GM12878 (cell line): ENCODE measurements at regions not wholly inside any gene's neighbourhood (a gene's known extent, or its start where the extent isn't known, plus 50 kb on each side); places are given as distances from the start of the nearest gene placed in this dataset.

Source experiments
- ATAC-seq: fragments of 200-7000 bp; cut with Tn5 transposase; 3 replicates; pipeline ENCODE4 v1.9.1; 2020; ENCODE audit warnings: mild to moderate bottlenecking, moderate library complexity
- BruUV-seq: library from RNA; stranded (reverse); fragments of 400-500 nt; replicated peaks from 2 replicates; lab custom pipeline; 2021; lab: Mats Ljungman, UMichigan
- CTCF ChIA-PET: fragments of 300-600 bp; sonication (Branson Sonifier 250); formaldehyde crosslinking; extraction: SDS; loops from one replicate; lab custom pipeline; 2021; ENCODE audit warnings: inconsistent platforms; lab: Yijun Ruan, JAX
- POLR2A ChIA-PET: fragments of 350-600 bp; formaldehyde crosslinking; extraction: SDS; loops from one replicate; lab custom pipeline; 2021; ENCODE audit warnings: inconsistent platforms; lab: Charles Lee
- RAD21 ChIA-PET: fragments of 300-600 bp; sonication (Branson Sonifier 250); formaldehyde crosslinking; loops from one replicate; lab custom pipeline; 2023; ENCODE audit warnings: antibody characterized with exemption; ENCODE audit not compliant: unreplicated experiment; lab: Charles Lee
- SMC1A ChIA-PET: fragments of 300-600 bp; sonication (Branson Sonifier 250); formaldehyde crosslinking; loops from one replicate; lab custom pipeline; 2023; ENCODE audit not compliant: unreplicated experiment, uncharacterized antibody; lab: Charles Lee
- DNase-seq: peaks from one replicate; pipeline ENCODE4 v3.0.0-alpha.2; 2011; ENCODE audit warnings: low read depth, low spot score
- FAIRE-seq: peaks from 3 replicates; lab custom pipeline; 2011; peaks lifted over from hg19 to GRCh38; lab: Jason Lieb, UNC
- H2AFZ ChIP-seq: 2 replicates; pipeline ENCODE4 v1.6.0; 2011; ENCODE audit warnings: low read depth, low read length, control low read depth; ENCODE audit not compliant: control insufficient read depth
- H3K27ac ChIP-seq: 2 replicates; pipeline ENCODE4 v1.5.1; 2011; ENCODE audit warnings: control low read depth; ENCODE audit not compliant: control insufficient read depth, insufficient read depth
- H3K27me3 ChIP-seq, 2 experiments: replicated peaks in 1 of 2; 2 replicates each; pipeline versions ENCODE4 v1.6.0 to v1.6.1; 2011; ENCODE audit warnings: low read length in 1 of 2; ENCODE audit not compliant: control insufficient read depth in 2 of 2, insufficient read depth in 2 of 2
- H3K36me3 ChIP-seq, 2 experiments: 2 replicates each; pipeline ENCODE4 v1.5.1; 2011; ENCODE audit warnings: low read length in 1 of 2; ENCODE audit not compliant: control insufficient read depth in 2 of 2, insufficient read depth in 2 of 2
- H3K4me1 ChIP-seq: 2 replicates; pipeline ENCODE4 v1.6.1; 2011; ENCODE audit warnings: mild to moderate bottlenecking, low read length, moderate library complexity, mixed read lengths; ENCODE audit not compliant: control insufficient read depth, insufficient read depth
- H3K4me2 ChIP-seq: 2 replicates; pipeline ENCODE4 v1.6.0; 2011; ENCODE audit warnings: control low read depth; ENCODE audit not compliant: control insufficient read depth, insufficient read depth
- H3K4me3 ChIP-seq: fragments of 200-600 bp; sonication (generic); 2 replicates; pipeline ENCODE4 v1.5.1; 2016
- H3K79me2 ChIP-seq: 2 replicates; pipeline ENCODE4 v1.6.0; 2011; ENCODE audit warnings: low read length; ENCODE audit not compliant: control insufficient read depth, insufficient read depth
- H3K9ac ChIP-seq: 2 replicates; pipeline ENCODE4 v1.8.0; 2011; ENCODE audit warnings: low read length, control low read depth, mixed read lengths; ENCODE audit not compliant: control insufficient read depth, insufficient read depth
- H3K9me3 ChIP-seq: replicated peaks from 3 replicates; pipeline ENCODE4 v1.5.1; 2011; ENCODE audit warnings: mild to moderate bottlenecking, low read length; ENCODE audit not compliant: control insufficient read depth, insufficient read depth
- H4K20me1 ChIP-seq: 2 replicates; pipeline ENCODE4 v1.6.0; 2011; ENCODE audit not compliant: control insufficient read depth, insufficient read depth
- BHLHE40 ChIP-seq, 2 experiments: fragments of 450-650 bp in 1 of 2; IDR thresholded peaks; 2 replicates each; pipeline ENCODE4 v1.6.1; 2011 to 2017; ENCODE audit warnings: low read depth in 2 of 2, borderline replicate concordance in 1 of 2, improper control_type of control experiment in 1 of 2, low read length in 1 of 2, mild to moderate bottlenecking in 1 of 2
- CREB1 ChIP-seq: IDR thresholded peaks from 2 replicates; pipeline ENCODE4 v1.6.1; 2012; ENCODE audit warnings: low read depth, mild to moderate bottlenecking, inconsistent platforms
- HCFC1 ChIP-seq: fragments of 150-350 bp; IDR thresholded peaks from 2 replicates; pipeline ENCODE4 v1.6.1; 2014; ENCODE audit warnings: low read length
- HDAC2 ChIP-seq: fragments of 200-600 bp; sonication (generic); IDR thresholded peaks from 2 replicates; pipeline ENCODE4 v1.6.1; 2017
- KAT2A ChIP-seq: conservative IDR thresholded peaks from 2 replicates; pipeline ENCODE4 v1.6.1; 2011; ENCODE audit warnings: low read depth, low read length; ENCODE audit not compliant: control insufficient read depth
- PML ChIP-seq: IDR thresholded peaks from 2 replicates; pipeline ENCODE4 v1.6.1; 2012; ENCODE audit warnings: low read length, inconsistent platforms
- SPI1 ChIP-seq: IDR thresholded peaks from 2 replicates; pipeline ENCODE4 v1.6.1; 2011; ENCODE audit warnings: low read depth, mild to moderate bottlenecking, low read length, moderate library complexity, borderline replicate concordance; ENCODE audit not compliant: insufficient read depth
- SUZ12 ChIP-seq: fragments of 200-600 bp; sonication (generic); IDR thresholded peaks from one replicate; pipeline ENCODE4 v1.6.1; 2018; ENCODE audit warnings: antibody characterized with exemption, mild to moderate bottlenecking; ENCODE audit not compliant: unreplicated experiment
- WGBS: methylation state at CpG from one replicate; pipeline ENCODE4 v1.1.6; 2016; ENCODE audit warnings: low lambda C conversion rate; ENCODE audit not compliant: insufficient replicate concordance, insufficient coverage; ENCODE audit errors: missing lambda C conversion rate; 5-methylcytosine and 5-hydroxymethylcytosine counted together
- in situ Hi-C: fragments of 300-500 bp; cut with MboI; formaldehyde crosslinking; loops from 9 replicates; pipeline ENCODE4 v1.14.3; 2018; ENCODE audit warnings: mixed read lengths
- intact Hi-C: fragments of 100-400 bp; cut with micrococcal nuclease; formaldehyde crosslinking; loops from one replicate; pipeline ENCODE4 v1.14.2; 2022; ENCODE audit not compliant: unreplicated experiment

DNA sequence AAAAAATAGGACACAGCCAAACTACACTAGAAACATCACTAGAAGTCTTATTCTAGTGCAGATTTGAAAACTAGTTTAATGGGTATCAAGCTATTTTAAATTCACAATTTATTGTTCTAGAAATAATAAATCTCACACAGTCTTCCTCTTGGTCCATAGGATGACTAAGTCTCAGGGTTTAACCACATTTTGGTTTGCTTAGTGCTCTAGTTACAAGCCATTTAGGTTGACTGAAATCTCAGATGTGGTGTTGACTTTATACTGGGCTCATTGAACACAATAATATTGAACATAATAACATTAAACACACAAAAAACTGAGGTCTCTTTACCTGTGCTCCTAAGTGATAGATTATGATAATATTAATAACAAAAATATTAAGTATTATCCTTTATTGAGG is 760.3 kb upstream of the CCDC179 start:
- no peak overlapping the region for H3K4me3 ChIP-seq
- FAIRE-seq (no peak), ATAC-seq (no peak), DNase-seq (no peak)
- POLR2A ChIA-PET = no interaction called here
- no peaks in the 10 kb centered on the region for H3K4me1 ChIP-seq
- no peaks in the 10 kb centered on the region for H3K27me3 ChIP-seq
- no peaks in the 10 kb centered on the region for H3K79me2 ChIP-seq
- BruUV-seq = no TSS peak
- H3K27ac ChIP-seq = no peak overlapping the region
- CTCF ChIA-PET = no interaction called here
- H4K20me1 ChIP-seq = no peaks in the 10 kb centered on the region
- no peak overlapping the region for H2AFZ ChIP-seq
- SMC1A ChIA-PET = no interaction called here
- H3K4me2 ChIP-seq = no peak overlapping the region
- H3K9me3 ChIP-seq = no peaks in the 10 kb centered on the region
- no peaks in the 10 kb centered on the region for H3K36me3 ChIP-seq
- TF ChIP-seq PML = no peak
- no peak overlapping the region for H3K9ac ChIP-seq
- intact Hi-C loops = no loop called here
- RAD21 ChIA-PET = no interaction called here
- in situ Hi-C loops = no loop called here

DNA sequence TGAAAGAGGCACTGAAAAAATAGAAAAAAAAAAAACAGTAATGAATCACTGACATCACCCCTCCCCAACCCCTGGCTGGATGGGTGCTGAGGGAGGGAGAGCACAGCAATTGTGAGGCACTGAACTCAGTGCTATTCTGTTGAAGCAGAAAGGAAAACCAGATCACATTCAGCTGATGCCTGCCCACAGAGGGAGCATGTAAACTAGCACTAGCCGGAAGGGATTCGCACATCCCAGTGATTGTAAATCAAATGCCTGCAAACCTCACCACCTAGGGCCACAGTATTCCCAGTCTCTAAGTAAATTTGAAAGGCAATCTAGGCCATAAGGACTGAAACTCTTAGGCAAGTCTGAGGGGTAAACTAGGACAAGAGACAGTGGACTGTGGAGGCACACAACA is 772.0 kb upstream of the CCDC179 start:
- WGBS = 100% methylated on average over 2 of the region's 2 CpGs
- ChIA-PET CTCF (no interaction called here), RAD21 (no interaction called here), POLR2A (no interaction called here), SMC1A (no interaction called here)
- Histone ChIP-seq H3K27me3 (no peaks in the 10 kb centered on the region), H2AFZ (no peak overlapping the region), H3K4me1 (no peaks in the 10 kb centered on the region), H3K4me3 (no peak overlapping the region), H3K79me2 (no peaks in the 10 kb centered on the region), H3K4me2 (no peak overlapping the region), H3K9me3 (no peaks in the 10 kb centered on the region), H3K36me3 (no peaks in the 10 kb centered on the region), H4K20me1 (no peaks in the 10 kb centered on the region), H3K27ac (no peak overlapping the region), H3K9ac (no peak overlapping the region)
- TF ChIP-seq CREB1 (no peak), SUZ12 (no peak), BHLHE40 (IDR thresholded peaks at IDR 0.05; ENCODE audit: borderline replicate concordance in 1 of 2, low read depth in 2 of 2, low read length in 1 of 2) (no peak), HCFC1 (no peak), SPI1 (no peak), KAT2A (no peak), HDAC2 (no peak)
- DNase-seq (no peak), FAIRE-seq (no peak), ATAC-seq (no peak)
- BruUV-seq = no TSS peak
- in situ Hi-C loops = no loop called here
- intact Hi-C loops = no loop called here
